GM20431 (cell line): ENCODE measurements at regions not wholly inside any gene's neighbourhood (a gene's known extent, or its start where the extent isn't known, plus 50 kb on each side); places are given as distances from the start of the nearest gene placed in this dataset.

ENCODE experiments used
- in situ Hi-C: fragments of 300-500 bp; cut with MseI, MboI; formaldehyde crosslinking; loops from one replicate; pipeline ENCODE4 v1.15.0; 2020; ENCODE audit warnings: low sequenced_read_pairs; ENCODE audit not compliant: unreplicated experiment

- in situ Hi-C loops, result no loop called here
Observed at GRCh38 chr4:181564625-181565024, 678.6 kb upstream of the TENM3 start.

DNA sequence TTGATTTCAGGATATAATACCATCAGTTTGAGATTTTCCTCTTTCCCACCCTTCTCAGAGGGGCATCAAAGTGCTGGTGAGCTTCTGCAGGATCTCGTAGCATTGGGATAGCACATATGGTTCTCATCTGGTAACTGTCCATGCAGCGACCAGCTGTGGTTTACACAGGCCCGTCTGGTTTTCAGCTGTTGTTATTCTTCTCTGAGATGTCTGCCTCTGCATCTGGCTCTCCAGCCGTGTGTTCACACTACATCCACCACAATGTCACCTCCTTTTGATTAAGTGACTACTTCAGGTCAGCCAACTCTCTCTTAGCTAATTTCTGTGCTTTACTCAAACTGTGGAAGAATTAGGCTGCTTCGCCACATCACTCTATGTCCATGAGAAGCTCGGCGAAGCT, 676.7 kb upstream of the TENM3 start:
- in situ Hi-C loops, result no loop called here

DNA sequence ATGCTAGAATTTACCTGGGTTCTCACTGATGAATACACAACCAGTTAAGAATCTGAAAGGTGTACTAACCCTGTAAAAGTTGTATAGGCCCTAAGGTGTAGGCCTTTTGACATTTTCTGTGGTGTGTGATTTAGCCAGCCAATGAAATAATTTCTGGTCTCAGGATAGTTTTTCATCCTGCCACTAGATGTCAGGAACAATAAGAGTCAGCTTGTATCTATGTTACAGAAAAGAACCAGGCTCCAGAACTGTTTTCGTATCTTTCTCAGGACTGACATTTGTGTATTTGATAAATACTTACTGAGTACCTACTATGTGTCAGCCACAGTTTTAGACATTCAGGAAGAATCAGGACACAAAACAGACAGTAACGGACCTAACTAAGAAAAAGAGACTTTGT, 673.6 kb upstream of the TENM3 start:
- in situ Hi-C loops, result no loop called here

DNA sequence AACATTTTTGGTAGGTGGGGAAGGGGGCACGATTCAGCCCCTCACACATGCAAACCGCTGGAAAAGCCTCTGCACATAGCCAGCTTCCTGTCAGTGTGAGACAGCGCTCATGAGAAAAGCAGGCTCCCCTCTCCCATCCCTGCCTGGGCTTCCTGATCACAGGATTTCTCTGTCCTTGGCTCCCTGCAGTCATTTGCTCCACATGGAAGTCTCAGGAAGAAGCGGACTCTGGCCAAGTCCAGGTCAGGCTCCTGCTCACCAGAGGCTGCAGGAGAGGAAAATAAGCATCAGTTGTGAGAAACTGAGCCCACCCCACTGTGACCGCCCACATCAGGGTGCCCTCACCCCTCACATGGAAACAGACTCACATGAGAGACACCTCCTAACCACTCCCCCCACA, 664.3 kb upstream of the TENM3 start:
- in situ Hi-C loops, result no loop called here

DNA sequence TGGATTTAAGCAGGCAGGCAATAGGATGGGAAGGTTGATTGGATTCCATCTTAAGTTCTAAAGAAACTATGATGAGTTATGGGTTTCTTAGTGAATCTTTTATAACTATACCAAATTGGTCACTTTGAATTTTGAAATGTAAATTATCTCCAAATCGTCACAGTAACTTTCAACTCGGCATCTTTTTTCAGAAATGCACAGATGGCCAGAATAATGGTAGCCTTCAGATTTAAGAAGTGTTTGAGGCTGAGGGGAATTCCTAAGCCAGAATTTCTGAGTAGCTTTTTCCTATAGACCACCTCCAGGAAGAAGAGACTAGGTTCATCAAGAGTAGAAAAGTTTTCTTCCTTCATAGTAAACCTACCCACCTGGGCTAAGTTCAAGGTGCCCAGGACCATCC, 663.7 kb upstream of the TENM3 start:
- in situ Hi-C loops, result no loop called here

DNA sequence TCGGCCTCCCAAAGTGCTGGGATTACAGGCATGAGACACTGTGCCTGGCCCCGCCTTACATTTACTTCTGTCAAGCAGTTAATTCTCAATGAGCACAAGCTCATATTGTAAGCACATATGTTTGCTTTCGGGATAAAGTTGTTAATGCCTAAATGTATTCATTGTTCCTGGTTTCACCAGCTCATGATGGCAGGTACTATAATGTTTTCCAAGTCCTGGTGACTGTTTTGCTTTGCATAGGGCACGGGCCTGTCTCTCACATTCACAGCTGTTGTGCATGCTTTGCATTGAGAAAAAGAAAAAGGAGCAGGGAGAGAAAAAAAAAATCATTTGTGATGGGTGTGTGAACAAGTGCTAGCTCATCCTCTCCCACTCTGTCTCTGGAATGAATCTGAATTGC, 661.2 kb upstream of the TENM3 start:
- in situ Hi-C loops, result no loop called here

DNA sequence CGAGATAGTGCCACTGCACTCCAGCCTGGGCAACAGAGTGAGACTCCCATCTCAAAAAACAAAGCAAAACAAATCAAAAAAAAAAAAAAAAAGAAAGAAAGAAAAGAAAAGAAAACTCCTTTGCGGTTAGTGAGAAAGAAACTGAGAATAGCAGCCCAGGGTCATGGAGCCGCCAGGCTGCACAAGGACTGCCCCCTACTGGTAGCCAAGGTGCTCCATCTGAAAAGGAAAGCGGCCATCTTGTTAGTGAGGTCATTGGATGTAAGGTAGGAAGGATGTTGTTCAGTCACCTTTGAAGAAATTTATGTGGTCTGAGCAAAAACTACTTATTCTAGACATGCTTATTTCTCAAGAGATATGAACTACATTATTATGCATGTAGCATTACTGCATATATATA, 660.6 kb upstream of the TENM3 start:
- in situ Hi-C loops, result no loop called here

- in situ Hi-C loops, result no loop called here
Observed at GRCh38 chr4:181588733-181589302, 654.4 kb upstream of the TENM3 start.

- in situ Hi-C loops, result no loop called here
Observed at GRCh38 chr4:181592221-181592745, 650.9 kb upstream of the TENM3 start.

- in situ Hi-C loops, result no loop called here
Observed at GRCh38 chr4:181593703-181594102, 649.5 kb upstream of the TENM3 start.

DNA sequence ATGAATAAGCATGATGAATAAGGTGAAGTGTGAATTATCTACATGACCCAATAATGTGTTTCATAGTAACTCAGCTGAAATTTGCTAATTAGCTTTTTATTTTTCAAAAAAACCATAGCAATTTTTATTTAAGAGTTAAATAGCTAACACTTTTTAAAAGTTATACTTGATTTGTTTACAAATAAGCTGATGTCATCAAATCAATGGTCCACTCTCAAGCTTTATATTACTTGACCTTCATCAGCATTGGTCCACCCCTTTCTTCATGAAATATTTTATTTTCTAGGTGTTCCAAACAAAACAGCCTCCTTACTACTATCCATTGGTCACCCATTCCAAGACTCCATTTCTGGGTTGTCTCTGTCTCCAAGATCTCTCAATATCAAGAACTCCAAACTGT, 649.0 kb upstream of the TENM3 start:
- in situ Hi-C loops, result no loop called here

GRCh38 chr4:181595716-181596115, 647.5 kb upstream of the TENM3 start:
- in situ Hi-C loops, result no loop called here

- in situ Hi-C loops, result no loop called here
Observed at GRCh38 chr4:181597766-181598165, 645.4 kb upstream of the TENM3 start.

- in situ Hi-C loops, result no loop called here
Observed at GRCh38 chr4:181599134-181599533, 644.1 kb upstream of the TENM3 start.

GRCh38 chr4:181601103-181601502, 642.1 kb upstream of the TENM3 start:
- in situ Hi-C loops, result no loop called here

DNA sequence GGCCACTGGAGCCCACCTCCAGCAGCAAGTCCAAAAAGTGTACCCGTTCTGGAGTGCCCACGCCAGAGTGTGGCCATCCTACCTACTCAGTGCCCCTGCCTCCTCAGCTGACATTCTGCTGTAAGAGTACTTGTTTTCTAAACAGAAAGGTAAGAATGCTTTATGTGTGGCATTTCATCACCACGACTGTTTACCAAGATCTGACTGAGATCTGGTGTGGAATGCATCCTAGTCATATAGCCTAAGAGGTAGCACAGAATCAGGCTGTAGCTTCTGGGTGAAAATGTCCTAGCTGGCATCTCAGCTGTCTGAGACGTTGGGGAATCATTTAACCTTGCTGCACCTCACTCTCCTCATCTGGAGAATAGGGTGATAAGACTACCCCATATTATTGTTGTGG, 638.7 kb upstream of the TENM3 start:
- in situ Hi-C loops, result no loop called here

- in situ Hi-C loops, result no loop called here
Observed at GRCh38 chr4:181606300-181606699, 636.9 kb upstream of the TENM3 start.

DNA sequence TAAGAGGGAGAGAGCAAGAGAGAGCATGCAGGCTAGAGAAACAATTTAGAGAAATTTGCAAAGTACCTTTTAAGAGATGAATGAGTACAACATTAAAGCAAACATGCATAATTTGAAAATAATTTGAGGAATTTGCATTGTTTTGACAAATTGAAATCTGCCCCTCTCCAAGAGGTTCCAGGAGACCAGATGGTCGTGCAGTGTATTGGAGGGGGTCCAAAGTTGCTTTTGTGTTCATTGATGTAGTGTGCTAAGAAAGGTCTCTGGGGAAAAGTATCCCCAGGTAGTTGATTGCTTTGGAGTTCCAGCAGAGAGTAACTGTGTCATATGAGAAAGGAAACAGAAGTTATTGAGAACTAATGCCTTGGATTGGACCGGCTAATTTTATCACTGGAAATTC, 635.0 kb upstream of the TENM3 start:
- in situ Hi-C loops, result no loop called here

- in situ Hi-C loops, result no loop called here
Observed at GRCh38 chr4:181611033-181611711, 632.0 kb upstream of the TENM3 start.

DNA sequence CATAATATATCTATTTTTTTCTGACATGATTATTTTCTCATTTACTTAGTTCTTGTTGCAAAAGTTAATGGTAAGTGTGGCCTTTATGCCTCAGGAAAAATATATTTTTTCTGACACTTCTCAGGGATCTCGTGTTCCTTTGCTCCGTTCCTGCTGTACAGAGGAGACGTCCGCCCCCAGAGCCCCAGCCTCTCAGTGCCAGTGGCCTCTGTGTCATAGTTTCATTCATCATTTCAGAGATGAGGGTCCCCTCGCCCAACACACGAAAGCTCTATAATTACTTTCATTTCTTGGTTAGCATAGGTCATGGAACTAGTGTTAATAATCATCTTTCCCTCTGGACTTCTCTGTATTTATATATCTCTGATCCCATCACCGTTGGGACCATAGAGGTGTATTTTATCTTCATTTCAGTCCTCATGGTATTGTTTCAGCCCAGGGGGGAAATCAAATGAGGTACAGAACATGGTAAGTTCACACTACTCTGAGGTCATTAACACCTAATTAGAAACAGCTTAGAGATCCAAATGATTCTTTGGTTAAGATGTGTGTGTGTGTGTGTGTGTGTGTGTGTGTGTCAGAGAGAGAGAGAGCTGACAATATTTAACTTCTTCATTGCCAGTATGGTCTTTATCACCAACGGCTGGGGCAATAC, 631.1 kb upstream of the TENM3 start:
- in situ Hi-C loops, result no loop called here

GRCh38 chr4:181613200-181613599, 630.0 kb upstream of the TENM3 start:
- in situ Hi-C loops, result no loop called here
